GM12878 (cell line): ENCODE measurements at regions not wholly inside any gene's neighbourhood (a gene's known extent, or its start where the extent isn't known, plus 50 kb on each side); places are given as distances from the start of the nearest gene placed in this dataset.
"Not testable (repeated sequence)": the region's sequence is repeated elsewhere in the genome, so short reads cannot be mapped to it uniquely, and the experiment has no call there.

ENCODE experiments used
- CTCF ChIP-seq, 3 experiments: IDR thresholded peaks in 2 of 3; conservative IDR thresholded peaks in 1 of 3; 2 replicates each; pipeline ENCODE4 v1.5.1; 2011; ENCODE audit warnings: low read depth in 3 of 3, low read length in 3 of 3, mild to moderate bottlenecking in 3 of 3, control low read depth in 2 of 3, moderate library complexity in 2 of 3, inconsistent platforms in 1 of 3, mixed read lengths in 1 of 3; ENCODE audit not compliant: control insufficient read depth in 2 of 3, insufficient read depth in 1 of 3; ENCODE audit errors: extremely low read depth in 1 of 3
- FOXM1 ChIP-seq: IDR thresholded peaks from 2 replicates; pipeline ENCODE4 v1.6.1; 2012; ENCODE audit warnings: low read depth, mild to moderate bottlenecking, inconsistent platforms, low read length, moderate library complexity
- HDAC6 ChIP-seq: fragments of 200-600 bp; sonication (generic); IDR thresholded peaks from one replicate; pipeline ENCODE4 v1.8.0; 2017; ENCODE audit warnings: antibody characterized with exemption; ENCODE audit not compliant: unreplicated experiment
- MAX ChIP-seq: IDR thresholded peaks from 2 replicates; pipeline ENCODE4 v1.6.1; 2012; ENCODE audit warnings: low read depth, low read length, improper control_type of control experiment
- SMARCA5 ChIP-seq: fragments of 450-650 bp; IDR thresholded peaks from 2 replicates; pipeline ENCODE4 v1.6.1; 2017; ENCODE audit warnings: mild to moderate bottlenecking
- YY1 ChIP-seq: IDR thresholded peaks from 2 replicates; pipeline ENCODE4 v1.6.1; 2011; ENCODE audit warnings: low read depth, mild to moderate bottlenecking, low read length
- ZSCAN29 ChIP-seq: fragments of 450-650 bp; IDR thresholded peaks from 2 replicates; pipeline ENCODE4 v1.6.1; 2017; ENCODE audit warnings: mild to moderate bottlenecking, moderate library complexity

GRCh38 chr6:11930834-11931233 is 81.3 kb upstream of the HIVEP1 start:
- TF ChIP-seq HDAC6; CTCF (IDR thresholded peaks at IDR 0.05 in 2 of 3, conservative IDR thresholded peaks at IDR 0.05 in 1 of 3; ENCODE audit: control insufficient read depth in 2 of 3, extremely low read depth in 1 of 3, insufficient read depth in 1 of 3, low read depth in 3 of 3, low read length in 3 of 3); FOXM1; YY1; MAX; ZSCAN29; SMARCA5: not testable (repeated sequence)
